H1 (cell line): ENCODE measurements at regions not wholly inside any gene's neighbourhood (a gene's known extent, or its start where the extent isn't known, plus 50 kb on each side); places are given as distances from the start of the nearest gene placed in this dataset.

Experiments used
- CTCF ChIA-PET: fragments of 300-600 bp; sonication (Branson Sonifier 250); formaldehyde crosslinking; loops from one replicate; lab custom pipeline; 2021; ENCODE audit not compliant: partially characterized antibody; lab: Charles Lee
- POLR2A ChIA-PET: fragments of 300-600 bp; sonication (Branson Sonifier 250); formaldehyde crosslinking; loops from one replicate; lab custom pipeline; 2021; ENCODE audit warnings: inconsistent platforms; ENCODE audit not compliant: partially characterized antibody; lab: Charles Lee
- DNase-seq, 2 experiments: peaks; one replicate each; pipeline versions ENCODE4 v3.0.0 to v3.0.0-alpha.2; 2010 to 2022; ENCODE audit warnings: low spot score in 2 of 2, low read depth in 1 of 2, mixed read lengths in 1 of 2
- FAIRE-seq: peaks from 2 replicates; lab custom pipeline; 2011; peaks lifted over from hg19 to GRCh38; lab: Jason Lieb, UNC
- H2AFZ ChIP-seq: 2 replicates; pipeline ENCODE4 v1.8.1; 2012; ENCODE audit warnings: low read length, inconsistent platforms
- H2AK5ac ChIP-seq: 2 replicates; pipeline ENCODE4 v1.6.1; 2013; ENCODE audit warnings: low read depth, low read length
- H2BK120ac ChIP-seq: replicated peaks from 2 replicates; pipeline ENCODE3; 2013; ENCODE audit warnings: low read depth, low read length, inconsistent platforms
- H2BK12ac ChIP-seq: 2 replicates; pipeline ENCODE4 v1.6.1; 2013; ENCODE audit warnings: low read depth, low read length
- H2BK15ac ChIP-seq: 2 replicates; pipeline ENCODE4 v1.6.1; 2013; ENCODE audit warnings: low read length
- H2BK20ac ChIP-seq: 2 replicates; pipeline ENCODE4 v1.6.1; 2013; ENCODE audit warnings: low read length
- H2BK5ac ChIP-seq: 2 replicates; pipeline ENCODE4 v1.6.1; 2013; ENCODE audit warnings: low read depth, low read length
- H3K14ac ChIP-seq: 2 replicates; pipeline ENCODE4 v1.6.1; 2013; ENCODE audit warnings: inconsistent platforms; ENCODE audit not compliant: insufficient read length
- H3K18ac ChIP-seq: 2 replicates; pipeline ENCODE4 v1.6.1; 2013; ENCODE audit warnings: low read length; ENCODE audit errors: extremely low read depth
- H3K23ac ChIP-seq: 2 replicates; pipeline ENCODE4 v1.6.1; 2013; ENCODE audit warnings: inconsistent platforms; ENCODE audit not compliant: insufficient read length
- H3K23me2 ChIP-seq: 2 replicates; pipeline ENCODE4 v1.6.1; 2013; ENCODE audit warnings: low read depth, low read length
- H3K27ac ChIP-seq: 2 replicates; pipeline ENCODE4 v1.6.1; 2011; ENCODE audit warnings: low read depth, low read length, inconsistent platforms
- H3K27me3 ChIP-seq, 4 experiments: replicated peaks in 1 of 4; 1 replicate in 1 of 4; 2 replicates in 3 of 4; pipeline versions ENCODE4 v1.6.1 to v1.8.1; 2011 to 2013; ENCODE audit warnings: low read length in 3 of 4, mild to moderate bottlenecking in 3 of 4, inconsistent platforms in 2 of 4, mixed read lengths in 2 of 4, moderate library complexity in 1 of 4; ENCODE audit not compliant: control insufficient read depth in 3 of 4, insufficient read depth in 3 of 4; ENCODE audit errors: extremely low read depth in 1 of 4
- H3K36me3 ChIP-seq, 4 experiments: 2 replicates each; pipeline versions ENCODE4 v1.6.1 to v1.8.1; 2011 to 2013; ENCODE audit warnings: mild to moderate bottlenecking in 4 of 4, low read length in 3 of 4, moderate library complexity in 2 of 4, control low read depth in 1 of 4, inconsistent platforms in 1 of 4; ENCODE audit not compliant: insufficient read depth in 4 of 4, control insufficient read depth in 2 of 4
- H3K4ac ChIP-seq: replicated peaks from 2 replicates; pipeline ENCODE3; 2013; ENCODE audit warnings: low read length, low read depth, mixed read lengths, inconsistent platforms; ENCODE audit not compliant: insufficient read length
- H3K4me1 ChIP-seq, 4 experiments: replicated peaks in 1 of 4; 1 replicate in 1 of 4; 2 replicates in 3 of 4; pipeline versions ENCODE4 v1.6.1 to v1.8.1; 2011 to 2013; ENCODE audit warnings: low read length in 3 of 4, inconsistent platforms in 2 of 4, mixed read lengths in 1 of 4; ENCODE audit not compliant: insufficient read depth in 4 of 4, control insufficient read depth in 3 of 4
- H3K4me2 ChIP-seq, 2 experiments: 2 replicates each; pipeline versions ENCODE4 v1.6.1 to v1.8.1; 2011 to 2013; ENCODE audit warnings: low read depth in 2 of 2, low read length in 2 of 2, control low read depth in 1 of 2, inconsistent platforms in 1 of 2, mild to moderate bottlenecking in 1 of 2; ENCODE audit not compliant: insufficient read depth in 1 of 2
- H3K4me3 ChIP-seq, 4 experiments: fragments of 200-600, 300-600 bp in 1 of 4; sonication (generic), shearing (Covaris generic), sonication (Bioruptor Twin) in 1 of 4; 2 replicates each; pipeline versions ENCODE4 v1.5.1 to v1.8.1; 2011 to 2016; ENCODE audit warnings: low read length in 4 of 4, low read depth in 3 of 4, control low read depth in 2 of 4, inconsistent platforms in 2 of 4, mild to moderate bottlenecking in 2 of 4, mixed read lengths in 1 of 4, moderate library complexity in 1 of 4; ENCODE audit not compliant: insufficient read depth in 2 of 4; ENCODE audit errors: extremely low read depth in 1 of 4
- H3K56ac ChIP-seq: replicated peaks from 2 replicates; pipeline ENCODE3; 2013; ENCODE audit warnings: low read depth, mild to moderate bottlenecking, mixed read lengths, low read length, inconsistent platforms; ENCODE audit not compliant: insufficient read length
- H3K79me1 ChIP-seq: 2 replicates; pipeline ENCODE4 v1.6.1; 2013; ENCODE audit warnings: low read depth, low read length, control low read depth
- H3K79me2 ChIP-seq, 2 experiments: 2 replicates each; pipeline versions ENCODE4 v1.6.1 to v1.8.1; 2012 to 2013; ENCODE audit warnings: low read length in 2 of 2, mild to moderate bottlenecking in 2 of 2, inconsistent platforms in 1 of 2; ENCODE audit not compliant: insufficient read depth in 2 of 2, control insufficient read depth in 1 of 2
- H3K9ac ChIP-seq, 4 experiments: replicated peaks in 1 of 4; 1 replicate in 1 of 4; 2 replicates in 3 of 4; pipeline versions ENCODE4 v1.6.1 to v1.8.1; 2011 to 2013; ENCODE audit warnings: low read depth in 3 of 4, low read length in 3 of 4, control low read depth in 2 of 4, mild to moderate bottlenecking in 2 of 4, moderate library complexity in 2 of 4, inconsistent platforms in 1 of 4; ENCODE audit errors: extremely low read depth in 1 of 4
- H3K9me3 ChIP-seq, 2 experiments: 2 replicates each; pipeline versions ENCODE4 v1.6.1 to v1.8.1; 2012 to 2013; ENCODE audit warnings: mild to moderate bottlenecking in 2 of 2, moderate library complexity in 2 of 2, control low read depth in 1 of 2, inconsistent platforms in 1 of 2, low read depth in 1 of 2, low read length in 1 of 2, mixed read lengths in 1 of 2; ENCODE audit not compliant: insufficient read depth in 2 of 2
- H4K20me1 ChIP-seq, 2 experiments: replicated peaks in 1 of 2; 2 replicates each; pipeline versions ENCODE3 to v1.8.1; 2011 to 2013; ENCODE audit warnings: inconsistent platforms in 2 of 2, low read length in 2 of 2, mild to moderate bottlenecking in 1 of 2; ENCODE audit not compliant: insufficient read depth in 2 of 2, control insufficient read depth in 1 of 2
- H4K5ac ChIP-seq: 2 replicates; pipeline ENCODE4 v1.6.1; 2013; ENCODE audit warnings: low read length, low read depth, mixed read lengths, inconsistent platforms; ENCODE audit not compliant: insufficient read length
- H4K8ac ChIP-seq: 2 replicates; pipeline ENCODE4 v1.8.0; 2013; ENCODE audit warnings: mild to moderate bottlenecking, moderate library complexity, low read length, inconsistent platforms; ENCODE audit not compliant: insufficient read depth; ENCODE audit errors: extremely low read depth
- H4K91ac ChIP-seq: replicated peaks from 2 replicates; pipeline ENCODE3; 2013; ENCODE audit warnings: low read length, mixed read lengths, inconsistent platforms; ENCODE audit not compliant: insufficient read length
- CHD1 ChIP-seq: IDR thresholded peaks from 2 replicates; pipeline ENCODE4 v1.6.1; 2012; ENCODE audit warnings: low read depth, low read length, improper control_type of control experiment
- CREB1 ChIP-seq: IDR thresholded peaks from 2 replicates; pipeline ENCODE4 v1.6.1; 2012; ENCODE audit warnings: inconsistent platforms
- FOSL1 ChIP-seq: IDR thresholded peaks from 2 replicates; pipeline ENCODE4 v1.6.1; 2011; ENCODE audit warnings: mild to moderate bottlenecking, low read depth, low read length, moderate library complexity; ENCODE audit not compliant: insufficient read depth
- NANOG ChIP-seq: IDR thresholded peaks from 2 replicates; pipeline ENCODE4 v1.6.1; 2011; ENCODE audit warnings: low read length, low read depth, mild to moderate bottlenecking, inconsistent platforms; ENCODE audit not compliant: insufficient read depth, poor library complexity, severe bottlenecking
- POU5F1 ChIP-seq: IDR thresholded peaks from 2 replicates; pipeline ENCODE4 v1.6.1; 2011; ENCODE audit warnings: low read depth, mild to moderate bottlenecking, low read length, moderate library complexity
- RAD21 ChIP-seq, 2 experiments: IDR thresholded peaks in 1 of 2; conservative IDR thresholded peaks in 1 of 2; 2 replicates each; pipeline ENCODE4 v1.6.1; 2011; ENCODE audit warnings: low read depth in 2 of 2, low read length in 2 of 2, improper control_type of control experiment in 1 of 2, inconsistent platforms in 1 of 2, mild to moderate bottlenecking in 1 of 2, moderate library complexity in 1 of 2
- RFX5 ChIP-seq: IDR thresholded peaks from 2 replicates; pipeline ENCODE4 v1.6.1; 2011; ENCODE audit warnings: low read depth, low read length, improper control_type of control experiment, borderline replicate concordance
- SIRT6 ChIP-seq: IDR thresholded peaks from one replicate; pipeline ENCODE4 v1.7.1; 2012; ENCODE audit warnings: low read length, inconsistent platforms
- SP1 ChIP-seq: IDR thresholded peaks from 2 replicates; pipeline ENCODE4 v1.6.1; 2011; ENCODE audit warnings: low read depth, low read length
- SP2 ChIP-seq: IDR thresholded peaks from 2 replicates; pipeline ENCODE4 v1.6.1; 2012; ENCODE audit warnings: mild to moderate bottlenecking, low read length, inconsistent platforms
- TBP ChIP-seq: IDR thresholded peaks from 2 replicates; pipeline ENCODE4 v1.6.1; 2011; ENCODE audit warnings: low read depth, low read length, improper control_type of control experiment
- WGBS, 2 experiments: shearing (Covaris generic) in 1 of 2; methylation state at CpG; one replicate each; pipeline versions ENCODE4 v1.1.6 to v1.1.7; 2013 to 2015; ENCODE audit warnings: low lambda C conversion rate in 2 of 2, mixed read lengths in 2 of 2, inconsistent platforms in 1 of 2, low coverage in 1 of 2, missing lambda C conversion rate in 1 of 2; ENCODE audit not compliant: insufficient replicate concordance in 2 of 2, insufficient coverage in 1 of 2, insufficient read length in 1 of 2; ENCODE audit errors: extremely low coverage in 1 of 2, missing lambda C conversion rate in 1 of 2; 5-methylcytosine and 5-hydroxymethylcytosine counted together

DNA sequence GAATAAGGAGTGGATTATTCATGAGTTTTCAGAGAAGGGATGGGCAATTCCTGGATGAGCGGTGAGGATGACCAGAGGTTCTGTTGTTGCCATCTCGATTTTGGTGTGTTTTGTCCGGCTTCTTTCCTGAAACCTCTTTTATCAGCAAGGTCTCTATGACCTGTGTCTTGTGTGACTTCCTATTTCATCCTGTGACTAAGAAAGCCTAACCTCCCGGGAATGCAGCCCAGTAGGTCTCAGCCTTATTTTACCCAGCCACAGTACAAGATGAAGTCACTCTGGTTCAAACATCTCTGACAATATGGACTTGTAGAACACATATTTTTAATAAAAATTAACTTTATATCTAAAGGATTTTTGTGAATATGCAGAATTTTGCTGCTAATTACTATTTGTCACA is 716.4 kb downstream of the FSCB start:
- TF ChIP-seq CHD1 (no peak), RAD21 (IDR thresholded peaks at IDR 0.05 in 1 of 2, conservative IDR thresholded peaks at IDR 0.05 in 1 of 2; ENCODE audit: low read depth in 2 of 2, low read length in 2 of 2) (no peak), CREB1 (no peak), RFX5 (no peak), TBP (no peak), POU5F1 (no peak), FOSL1 (no peak), NANOG (no peak), SP2 (no peak), SIRT6 (no peak), SP1 (no peak)
- H4K5ac ChIP-seq, result no peak overlapping the region

More for the DNA sequence above, 716.4 kb downstream of the FSCB start:
- Histone ChIP-seq H3K27ac (no peak overlapping the region), H3K18ac (no peak overlapping the region), H4K8ac (no peak overlapping the region), H3K27me3 (no peaks in the 10 kb centered on the region), H2BK5ac (no peak overlapping the region), H2AFZ (no peak overlapping the region), H3K4me2 (no peak overlapping the region), H3K79me1 (no peaks in the 10 kb centered on the region), H3K23ac (no peak overlapping the region), H2BK20ac (no peak overlapping the region), H3K4me3 (no peak overlapping the region), H4K91ac (no peak overlapping the region), H3K9ac (no peak overlapping the region), H3K9me3 (no peaks in the 10 kb centered on the region), H2BK12ac (no peak overlapping the region), H2BK15ac (no peak overlapping the region), H3K14ac (no peak overlapping the region), H2BK120ac (no peak overlapping the region), H3K4ac (no peak overlapping the region), H3K4me1 (no peaks in the 10 kb centered on the region; a peak in 1 of 7 replicates), H3K79me2 (no peaks in the 10 kb centered on the region), H2AK5ac (no peak overlapping the region), H3K36me3 (no peaks in the 10 kb centered on the region), H4K20me1 (no peaks in the 10 kb centered on the region), H3K23me2 (no peaks in the 10 kb centered on the region), H3K56ac (no peak overlapping the region)
- ChIA-PET CTCF (interaction anchor here (0.6 kb wide), 1 partner anchor 142 kb away, joined by 4 read pairs; no protein-coding TSS in a partner anchor), POLR2A (no interaction called here)
- 91% methylated on average over 4 of the region's 4 CpGs; no CpG with 5 or more reads in 1 of the 2 experiments for WGBS, 2 experiments
- DNase-seq, result no peak
- FAIRE-seq, result no peak
